Mammary epithelial cell (primary cell): ENCODE measurements at regions not wholly inside any gene's neighbourhood (a gene's known extent, or its start where the extent isn't known, plus 50 kb on each side); places are given as distances from the start of the nearest gene placed in this dataset.

Source experiments
- CTCF ChIP-seq, 2 donors: IDR thresholded peaks in 1 of 2; conservative IDR thresholded peaks in 1 of 2; 2 replicates each; pipeline ENCODE4 v1.5.1; 2011 to 2012; ENCODE audit warnings: inconsistent platforms in 2 of 2, low read length in 2 of 2, mild to moderate bottlenecking in 2 of 2, control low read depth in 1 of 2, low read depth in 1 of 2; ENCODE audit not compliant: insufficient read depth in 1 of 2; ENCODE audit errors: extremely low read depth in 1 of 2
- EZH2 ChIP-seq: IDR thresholded peaks from 2 replicates; pipeline ENCODE4 v1.6.1; 2012; ENCODE audit warnings: low read length, inconsistent platforms, borderline replicate concordance

- no peak for TF ChIP-seq CTCF (conservative IDR thresholded peaks at IDR 0.05 in 1 of 2, IDR thresholded peaks at IDR 0.05 in 1 of 2; ENCODE audit: extremely low read depth in 1 of 2, insufficient read depth in 1 of 2, low read depth in 1 of 2, low read length in 2 of 2)
- TF ChIP-seq EZH2: no peak
These were observed 992.2 kb downstream of the ARAP2 start for GRCh38 chr4:35252071-35252470.
